B cell (primary cell): ENCODE measurements at regions not wholly inside any gene's neighbourhood (a gene's known extent, or its start where the extent isn't known, plus 50 kb on each side); places are given as distances from the start of the nearest gene placed in this dataset.

Experiments used
- ATAC-seq: fragments of 200-7000 bp; cut with Tn5 transposase; one replicate; pipeline ENCODE4 v1.10.0; 2021; ENCODE audit warnings: low read depth, mild to moderate bottlenecking, moderate number of reproducible peaks, moderate library complexity
- CTCF ChIA-PET: fragments of 350-600 bp; sonication (Branson Sonifier 250); formaldehyde crosslinking; loops from one replicate; lab custom pipeline; 2021; ENCODE audit warnings: antibody characterized with exemption, inconsistent platforms; lab: Charles Lee
- POLR2A ChIA-PET: fragments of 350-600 bp; sonication (Branson Sonifier 250); formaldehyde crosslinking; loops from one replicate; lab custom pipeline; 2021; ENCODE audit warnings: antibody characterized with exemption; lab: Charles Lee
- DNase-seq: peaks from one replicate; pipeline ENCODE4 v3.0.0; 2013
- H2AFZ ChIP-seq: 2 replicates; pipeline ENCODE4 v1.6.1; 2012; ENCODE audit warnings: mild to moderate bottlenecking, low read depth, low read length; ENCODE audit not compliant: insufficient read depth, poor library complexity, severe bottlenecking
- H3K27ac ChIP-seq, 2 donors: 1 replicate in 1 of 2; 2 replicates in 1 of 2; pipeline ENCODE4 v1.5.1; 2012 to 2013; ENCODE audit warnings: low read length in 2 of 2, mild to moderate bottlenecking in 2 of 2, moderate library complexity in 1 of 2
- H3K27me3 ChIP-seq, 4 experiments: fragments of 200-600 bp in 1 of 4; sonication (generic) in 1 of 4; replicated peaks in 1 of 4; 1 replicate in 2 of 4; 2 replicates in 2 of 4; pipeline versions ENCODE4 v1.6.1 to v1.7.0; 2013 to 2016; ENCODE audit warnings: low read length in 3 of 4, mild to moderate bottlenecking in 2 of 4, mixed read lengths in 1 of 4, moderate library complexity in 1 of 4; ENCODE audit not compliant: insufficient read depth in 4 of 4, control insufficient read depth in 3 of 4; ENCODE audit errors: control extremely low read depth in 1 of 4
- H3K36me3 ChIP-seq, 2 experiments: replicated peaks in 1 of 2; 1 replicate in 1 of 2; 2 replicates in 1 of 2; pipeline versions ENCODE4 v1.6.1 to v1.7.1; 2013; ENCODE audit warnings: low read length in 1 of 2; ENCODE audit not compliant: insufficient read depth in 2 of 2, control insufficient read depth in 1 of 2; ENCODE audit errors: control extremely low read depth in 1 of 2, extremely low read depth in 1 of 2
- H3K4me1 ChIP-seq, 2 donors: fragments of 200-600 bp in 1 of 2; sonication (generic) in 1 of 2; 1 replicate in 1 of 2; 2 replicates in 1 of 2; pipeline versions ENCODE4 v1.5.1 to v1.6.1; 2013 to 2017; ENCODE audit warnings: low read length in 2 of 2; ENCODE audit not compliant: control insufficient read depth in 2 of 2, insufficient read depth in 2 of 2
- H3K4me2 ChIP-seq: replicated peaks from 2 replicates; pipeline ENCODE3; 2012; ENCODE audit warnings: mild to moderate bottlenecking, low read depth, low read length; ENCODE audit not compliant: poor library complexity, severe bottlenecking
- H3K4me3 ChIP-seq, 5 experiments: fragments of 200-600 bp in 1 of 5; sonication (generic) in 1 of 5; 1 replicate in 3 of 5; 2 replicates in 2 of 5; pipeline versions ENCODE4 v1.5.1 to v1.7.0; 2011 to 2016; ENCODE audit warnings: low read length in 4 of 5, mild to moderate bottlenecking in 4 of 5, low read depth in 2 of 5, control low read depth in 1 of 5, moderate library complexity in 1 of 5; ENCODE audit not compliant: insufficient read depth in 1 of 5; ENCODE audit errors: control extremely low read depth in 1 of 5, extremely low read depth in 1 of 5
- H3K79me2 ChIP-seq: fragments of 200-600 bp; sonication (generic); one replicate; pipeline ENCODE4 v1.6.0; 2016; ENCODE audit warnings: low read length; ENCODE audit not compliant: control insufficient read depth, insufficient read depth
- H3K9ac ChIP-seq: fragments of 200-600 bp; sonication (generic); 2 replicates; pipeline ENCODE4 v1.6.1; 2017; ENCODE audit warnings: mild to moderate bottlenecking, low read length, moderate library complexity
- H3K9me3 ChIP-seq, 3 donors: one replicate each; pipeline versions ENCODE4 v1.6.1 to v1.7.1; 2013; ENCODE audit warnings: low read length in 2 of 3; ENCODE audit not compliant: control insufficient read depth in 2 of 3, insufficient read depth in 1 of 3; ENCODE audit errors: control extremely low read depth in 1 of 3
- H4K20me1 ChIP-seq: 2 replicates; pipeline ENCODE4 v1.6.0; 2012; ENCODE audit warnings: mild to moderate bottlenecking, low read length; ENCODE audit not compliant: insufficient read depth, control insufficient read depth, poor library complexity, severe bottlenecking
- H3K27ac Mint-ChIP-seq: one replicate; pipeline ENCODE4 v1.8.0; 2021; ENCODE audit warnings: mixed read lengths
- H3K27me3 Mint-ChIP-seq: one replicate; pipeline ENCODE4 v1.8.0; 2021; ENCODE audit warnings: mixed read lengths
- H3K4me1 Mint-ChIP-seq: one replicate; pipeline ENCODE4 v1.8.0; 2021; ENCODE audit warnings: mixed read lengths
- H3K4me3 Mint-ChIP-seq: one replicate; pipeline ENCODE4 v1.8.0; 2021; ENCODE audit warnings: mixed read lengths
- H3K9me3 Mint-ChIP-seq: one replicate; pipeline ENCODE4 v1.8.0; 2022; ENCODE audit warnings: mixed read lengths; ENCODE audit not compliant: insufficient read depth
- EZH2 ChIP-seq: IDR thresholded peaks from 2 replicates; pipeline ENCODE4 v1.6.1; 2012; ENCODE audit warnings: borderline replicate concordance, low read depth, mild to moderate bottlenecking, moderate library complexity, low read length; ENCODE audit not compliant: insufficient read depth, poor library complexity, severe bottlenecking
- WGBS: methylation state at CpG from one replicate; pipeline ENCODE4 v1.1.5; 2013; ENCODE audit warnings: missing lambda C conversion rate; ENCODE audit not compliant: insufficient coverage; 5-methylcytosine and 5-hydroxymethylcytosine counted together
- intact Hi-C: fragments of 100-400 bp; cut with micrococcal nuclease; formaldehyde crosslinking; loops from one replicate; pipeline ENCODE4 v1.10.0; 2022
- TF ChIP-seq, protein P1 (sequence below): fragments of 200-600 bp; IDR thresholded peaks from one replicate; pipeline ENCODE4 v1.8.0; 2022; ENCODE audit warnings: antibody characterized with exemption, mild to moderate bottlenecking

DNA sequence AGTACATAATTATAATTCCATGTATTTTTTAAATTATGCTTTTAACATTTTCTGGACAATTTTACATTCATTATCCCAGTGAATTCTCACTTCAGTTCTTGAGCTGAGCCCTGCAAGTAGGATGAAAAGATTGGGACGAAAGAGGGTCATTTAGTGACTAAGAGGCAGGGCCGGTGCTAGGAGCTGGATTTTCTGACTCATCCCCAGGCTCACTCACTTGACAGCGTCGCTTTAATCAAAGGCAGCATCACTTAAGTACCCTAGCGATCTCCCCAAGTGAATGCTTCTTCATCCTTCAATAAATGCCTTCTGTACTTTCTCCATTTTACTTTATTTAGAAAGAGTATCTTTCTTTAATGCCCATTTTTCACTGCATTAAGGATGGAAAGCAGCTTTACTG, 263.6 kb downstream of the HS3ST1 start:
- ATAC-seq = no peak
- ChIA-PET CTCF (no interaction called here), POLR2A (no interaction called here)
- Histone ChIP-seq H3K79me2 (no peaks in the 10 kb centered on the region), H3K9me3 (peaks cover 0 to 3% (median 1%) of the 10 kb centered on the region in 3 donors), H3K4me2 (no peak overlapping the region), H3K36me3 (no peaks in the 10 kb centered on the region), H3K27ac (no peak overlapping the region), H3K9ac (no peak overlapping the region), H3K4me1 (no peaks in the 10 kb centered on the region), H2AFZ (no peak overlapping the region), H3K4me3 (no peak overlapping the region), H3K27me3 (no peaks in the 10 kb centered on the region), H4K20me1 (no peaks in the 10 kb centered on the region)
- TF ChIP-seq, protein P1, sequence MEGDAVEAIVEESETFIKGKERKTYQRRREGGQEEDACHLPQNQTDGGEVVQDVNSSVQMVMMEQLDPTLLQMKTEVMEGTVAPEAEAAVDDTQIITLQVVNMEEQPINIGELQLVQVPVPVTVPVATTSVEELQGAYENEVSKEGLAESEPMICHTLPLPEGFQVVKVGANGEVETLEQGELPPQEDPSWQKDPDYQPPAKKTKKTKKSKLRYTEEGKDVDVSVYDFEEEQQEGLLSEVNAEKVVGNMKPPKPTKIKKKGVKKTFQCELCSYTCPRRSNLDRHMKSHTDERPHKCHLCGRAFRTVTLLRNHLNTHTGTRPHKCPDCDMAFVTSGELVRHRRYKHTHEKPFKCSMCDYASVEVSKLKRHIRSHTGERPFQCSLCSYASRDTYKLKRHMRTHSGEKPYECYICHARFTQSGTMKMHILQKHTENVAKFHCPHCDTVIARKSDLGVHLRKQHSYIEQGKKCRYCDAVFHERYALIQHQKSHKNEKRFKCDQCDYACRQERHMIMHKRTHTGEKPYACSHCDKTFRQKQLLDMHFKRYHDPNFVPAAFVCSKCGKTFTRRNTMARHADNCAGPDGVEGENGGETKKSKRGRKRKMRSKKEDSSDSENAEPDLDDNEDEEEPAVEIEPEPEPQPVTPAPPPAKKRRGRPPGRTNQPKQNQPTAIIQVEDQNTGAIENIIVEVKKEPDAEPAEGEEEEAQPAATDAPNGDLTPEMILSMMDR = no peak
- TF ChIP-seq EZH2 = no peak
- H3K4me3 Mint-ChIP-seq = no peak overlapping the region
- no peaks in the 10 kb centered on the region for H3K27me3 Mint-ChIP-seq
- no peaks in the 10 kb centered on the region for H3K9me3 Mint-ChIP-seq
- H3K4me1 Mint-ChIP-seq = no peaks in the 10 kb centered on the region
- intact Hi-C loops = no loop called here
- DNase-seq = no peak
- WGBS = no CpG with 5 or more reads among the region's 5 CpGs
- H3K27ac Mint-ChIP-seq = no peak overlapping the region

- Histone ChIP-seq H3K4me3 (no peak overlapping the region), H3K4me1 (no peaks in the 10 kb centered on the region), H3K27me3 (no peaks in the 10 kb centered on the region), H3K79me2 (no peaks in the 10 kb centered on the region), H3K4me2 (no peak overlapping the region), H3K27ac (no peak overlapping the region), H4K20me1 (no peaks in the 10 kb centered on the region), H3K36me3 (no peaks in the 10 kb centered on the region), H3K9ac (no peak overlapping the region), H2AFZ (no peak overlapping the region), H3K9me3 (peaks cover 0 to 3% (median 1%) of the 10 kb centered on the region in 3 donors)
- Mint-ChIP-seq H3K27ac (no peak overlapping the region), H3K4me3 (no peak overlapping the region), H3K4me1 (no peaks in the 10 kb centered on the region), H3K27me3 (peaks cover 5% of the 10 kb centered on the region), H3K9me3 (no peaks in the 10 kb centered on the region)
- intact Hi-C loops = no loop called here
- DNase-seq (no peak), ATAC-seq (no peak)
- no peak for TF ChIP-seq EZH2
- TF ChIP-seq, protein P1 = no peak
- CTCF ChIA-PET = no interaction called here
- POLR2A ChIA-PET = no interaction called here
Observed at GRCh38 chr4:11160288-11160687, 268.4 kb downstream of the HS3ST1 start.
